ENCODE measurements at regions not wholly inside any gene's neighbourhood (a gene's known extent, or its start where the extent isn't known, plus 50 kb on each side); places are given as distances from the start of the nearest gene placed in this dataset.

DNA sequence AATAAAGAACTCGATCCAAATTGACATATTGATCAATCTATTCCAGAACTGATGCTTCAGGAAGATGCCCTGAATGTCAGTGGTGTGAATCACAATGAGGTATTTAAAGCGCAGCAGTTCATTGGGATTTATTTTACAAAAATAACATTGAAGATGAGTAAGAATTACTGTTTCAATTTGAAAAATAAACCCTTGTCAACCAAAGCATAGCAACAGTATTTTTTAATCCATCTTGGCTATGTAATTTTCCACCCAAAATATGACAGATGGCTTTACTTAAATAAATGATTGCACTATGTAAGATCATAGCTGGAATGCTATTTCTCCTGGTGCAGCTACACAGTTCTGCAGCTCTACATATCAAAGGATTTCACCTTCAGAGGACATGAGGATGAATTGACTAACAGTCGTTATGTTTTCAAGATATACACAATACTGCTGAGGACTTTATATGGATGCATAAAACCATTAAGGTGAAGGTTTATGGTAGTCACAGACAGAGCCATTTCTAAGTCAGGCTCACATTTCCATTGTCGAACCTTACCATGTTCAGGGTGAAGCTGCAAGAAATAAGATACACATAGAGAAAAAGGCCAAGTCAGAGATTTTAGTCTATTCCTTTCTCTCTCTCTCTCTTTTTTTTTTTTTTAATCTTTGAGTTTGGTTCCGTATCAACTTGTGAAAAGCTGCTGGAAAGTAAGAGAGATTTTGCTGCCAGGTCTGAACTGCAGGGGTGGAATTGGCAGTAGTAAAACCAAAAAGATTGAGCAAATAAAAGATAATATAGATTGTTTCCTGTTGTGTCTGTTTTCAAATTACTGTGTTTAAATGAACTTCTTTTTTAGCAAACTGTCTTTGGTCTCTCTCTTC is 398.0 kb upstream of the CDH20 start:
- no peak overlapping the region for H3K9ac ChIP-seq (ENCODE audit: insufficient read depth, low read length)
- H3K27me3 ChIP-seq (ENCODE audit: control insufficient read depth, insufficient read depth, low read length), result no peaks in the 10 kb centered on the region
- H3K36me3 ChIP-seq (ENCODE audit: control insufficient read depth, insufficient read depth, low read length), result no peaks in the 10 kb centered on the region
- no peak overlapping the region for H3K4me3 ChIP-seq (replicated peaks in 1 of 4; ENCODE audit: control extremely low read depth in 1 of 4, insufficient read depth in 1 of 4, low read depth in 3 of 4, low read length in 4 of 4)
- no peak overlapping the region for H3K4me2 ChIP-seq (ENCODE audit: extremely low read depth, insufficient read depth, low read length)
- TF ChIP-seq, protein P1, sequence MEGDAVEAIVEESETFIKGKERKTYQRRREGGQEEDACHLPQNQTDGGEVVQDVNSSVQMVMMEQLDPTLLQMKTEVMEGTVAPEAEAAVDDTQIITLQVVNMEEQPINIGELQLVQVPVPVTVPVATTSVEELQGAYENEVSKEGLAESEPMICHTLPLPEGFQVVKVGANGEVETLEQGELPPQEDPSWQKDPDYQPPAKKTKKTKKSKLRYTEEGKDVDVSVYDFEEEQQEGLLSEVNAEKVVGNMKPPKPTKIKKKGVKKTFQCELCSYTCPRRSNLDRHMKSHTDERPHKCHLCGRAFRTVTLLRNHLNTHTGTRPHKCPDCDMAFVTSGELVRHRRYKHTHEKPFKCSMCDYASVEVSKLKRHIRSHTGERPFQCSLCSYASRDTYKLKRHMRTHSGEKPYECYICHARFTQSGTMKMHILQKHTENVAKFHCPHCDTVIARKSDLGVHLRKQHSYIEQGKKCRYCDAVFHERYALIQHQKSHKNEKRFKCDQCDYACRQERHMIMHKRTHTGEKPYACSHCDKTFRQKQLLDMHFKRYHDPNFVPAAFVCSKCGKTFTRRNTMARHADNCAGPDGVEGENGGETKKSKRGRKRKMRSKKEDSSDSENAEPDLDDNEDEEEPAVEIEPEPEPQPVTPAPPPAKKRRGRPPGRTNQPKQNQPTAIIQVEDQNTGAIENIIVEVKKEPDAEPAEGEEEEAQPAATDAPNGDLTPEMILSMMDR (conservative IDR thresholded peaks at IDR 0.05 in 1 of 2, IDR thresholded peaks at IDR 0.05 in 1 of 2; ENCODE audit: low read depth in 1 of 2, low read length in 2 of 2), result no peak
- TF ChIP-seq EZH2 (IDR thresholded peaks at IDR 0.05; ENCODE audit: low read length, missing control alignments), result no peak
- peak; percentile 28 to 60 for DNase-seq (ENCODE audit: low read depth in 2 of 2)
- no peak overlapping the region for H2AFZ ChIP-seq (ENCODE audit: low read length)
- H4K20me1 ChIP-seq (ENCODE audit: control insufficient read depth, extremely low read depth, insufficient read depth, low read length), result no peaks in the 10 kb centered on the region
- no peaks in the 10 kb centered on the region for H3K9me3 ChIP-seq (ENCODE audit: control insufficient read depth, insufficient read depth, low read depth, low read length)
- no peaks in the 10 kb centered on the region for H3K4me1 ChIP-seq (ENCODE audit: control insufficient read depth, extremely low read depth, insufficient read depth, low read length)
- no peaks in the 10 kb centered on the region for H3K79me2 ChIP-seq (ENCODE audit: control insufficient read depth, insufficient read depth, low read length)
- no peak overlapping the region for H3K27ac ChIP-seq (ENCODE audit: insufficient read depth, low read length)

DNA sequence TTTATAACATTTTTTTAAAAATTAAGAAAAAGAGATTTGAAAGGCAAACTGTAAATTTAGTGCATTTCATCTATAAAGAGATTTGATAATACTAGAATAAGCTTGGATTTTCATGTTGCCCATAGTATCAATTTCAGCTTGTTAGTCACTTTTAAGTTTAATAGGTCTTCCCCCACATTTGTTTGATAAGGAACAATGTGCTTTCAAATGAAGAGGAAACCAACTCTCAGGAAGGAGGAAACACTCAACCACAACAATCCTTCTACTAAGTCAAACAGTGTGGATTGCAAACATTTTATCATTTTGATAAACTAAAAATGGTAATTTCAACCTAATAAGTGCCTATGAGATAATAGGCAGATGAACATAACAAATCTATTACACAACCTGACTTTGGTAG is 397.1 kb upstream of the CDH20 start:
- TF ChIP-seq, protein P1 (conservative IDR thresholded peaks at IDR 0.05 in 1 of 2, IDR thresholded peaks at IDR 0.05 in 1 of 2; ENCODE audit: low read depth in 1 of 2, low read length in 2 of 2), result no peak
- TF ChIP-seq EZH2 (IDR thresholded peaks at IDR 0.05; ENCODE audit: low read length, missing control alignments), result no peak
- Histone ChIP-seq H3K4me1 (ENCODE audit: control insufficient read depth, extremely low read depth, insufficient read depth, low read length) (no peaks in the 10 kb centered on the region), H3K9me3 (ENCODE audit: control insufficient read depth, insufficient read depth, low read depth, low read length) (no peaks in the 10 kb centered on the region), H3K27me3 (ENCODE audit: control insufficient read depth, insufficient read depth, low read length) (no peaks in the 10 kb centered on the region), H3K36me3 (ENCODE audit: control insufficient read depth, insufficient read depth, low read length) (no peaks in the 10 kb centered on the region), H3K9ac (ENCODE audit: insufficient read depth, low read length) (no peak overlapping the region), H3K4me3 (replicated peaks in 1 of 4; ENCODE audit: control extremely low read depth in 1 of 4, insufficient read depth in 1 of 4, low read depth in 3 of 4, low read length in 4 of 4) (no peak overlapping the region), H3K27ac (ENCODE audit: insufficient read depth, low read length) (no peak overlapping the region), H4K20me1 (ENCODE audit: control insufficient read depth, extremely low read depth, insufficient read depth, low read length) (no peaks in the 10 kb centered on the region), H3K4me2 (ENCODE audit: extremely low read depth, insufficient read depth, low read length) (no peak overlapping the region), H2AFZ (ENCODE audit: low read length) (no peak overlapping the region), H3K79me2 (ENCODE audit: control insufficient read depth, insufficient read depth, low read length) (no peaks in the 10 kb centered on the region)
- DNase-seq (ENCODE audit: low read depth in 2 of 2), result peak in 1 of 2 donors; percentile 14

DNA sequence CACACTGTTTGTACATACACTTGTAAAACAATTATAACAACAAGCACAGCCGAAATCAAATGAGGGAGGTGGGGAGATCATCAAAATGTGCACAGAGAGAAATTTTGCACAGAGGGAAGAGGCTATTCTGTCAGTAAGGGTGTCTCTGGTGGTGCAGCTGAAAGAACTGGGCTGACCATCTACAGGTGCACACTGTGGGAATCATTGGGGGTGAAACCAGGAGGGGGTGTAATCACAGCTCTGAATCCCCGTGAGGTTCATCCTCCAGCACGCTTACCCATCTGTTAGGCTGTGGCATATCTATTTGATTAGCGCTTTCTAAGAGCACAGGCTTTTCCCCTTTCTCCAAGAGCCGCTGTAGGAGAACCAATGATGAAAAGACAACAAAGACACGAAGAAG is 389.9 kb upstream of the CDH20 start:
- Histone ChIP-seq H3K9ac (ENCODE audit: insufficient read depth, low read length) (no peak overlapping the region), H3K4me3 (replicated peaks in 1 of 4; ENCODE audit: control extremely low read depth in 1 of 4, insufficient read depth in 1 of 4, low read depth in 3 of 4, low read length in 4 of 4) (no peak overlapping the region), H3K9me3 (ENCODE audit: control insufficient read depth, insufficient read depth, low read depth, low read length) (no peaks in the 10 kb centered on the region), H3K27ac (ENCODE audit: insufficient read depth, low read length) (no peak overlapping the region), H2AFZ (ENCODE audit: low read length) (no peak overlapping the region), H4K20me1 (ENCODE audit: control insufficient read depth, extremely low read depth, insufficient read depth, low read length) (no peaks in the 10 kb centered on the region), H3K4me1 (ENCODE audit: control insufficient read depth, extremely low read depth, insufficient read depth, low read length) (no peaks in the 10 kb centered on the region), H3K79me2 (ENCODE audit: control insufficient read depth, insufficient read depth, low read length) (no peaks in the 10 kb centered on the region), H3K4me2 (ENCODE audit: extremely low read depth, insufficient read depth, low read length) (no peak overlapping the region), H3K27me3 (ENCODE audit: control insufficient read depth, insufficient read depth, low read length) (no peaks in the 10 kb centered on the region), H3K36me3 (ENCODE audit: control insufficient read depth, insufficient read depth, low read length) (no peaks in the 10 kb centered on the region)
- TF ChIP-seq EZH2 (IDR thresholded peaks at IDR 0.05; ENCODE audit: low read length, missing control alignments), result no peak
- TF ChIP-seq, protein P1 (conservative IDR thresholded peaks at IDR 0.05 in 1 of 2, IDR thresholded peaks at IDR 0.05 in 1 of 2; ENCODE audit: low read depth in 1 of 2, low read length in 2 of 2), result no peak
- no peak for DNase-seq (ENCODE audit: low read depth in 2 of 2)

All from fibroblast of lung (primary cell).